ENCODE measurements at regions not wholly inside any gene's neighbourhood (a gene's known extent, or its start where the extent isn't known, plus 50 kb on each side); places are given as distances from the start of the nearest gene placed in this dataset.

DNA sequence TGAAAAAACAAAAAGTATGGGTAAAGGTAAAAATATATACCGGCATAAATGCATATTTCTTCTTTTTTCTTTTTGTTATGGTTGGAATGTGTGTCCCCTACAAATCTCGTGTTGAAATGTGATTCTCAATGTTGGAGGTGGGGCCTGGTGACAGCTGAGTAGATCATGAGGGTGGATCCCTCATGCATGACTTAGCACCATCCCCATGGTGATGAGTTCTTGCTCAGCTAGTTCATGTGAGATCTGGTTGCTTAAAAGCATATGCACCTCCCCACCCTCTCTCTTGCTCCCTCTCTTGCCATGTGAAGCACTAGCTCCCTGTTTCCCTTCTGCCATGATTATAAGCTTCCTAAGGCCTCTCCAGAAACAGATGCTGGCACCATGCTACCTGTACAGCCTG lies 93.3 kb downstream of the HYCC1 start:
- TF ChIP-seq CTCF (IDR thresholded peaks at IDR 0.05) = no peak
- no peak for TF ChIP-seq POLR2A (IDR thresholded peaks at IDR 0.05)

Data from esophagus squamous epithelium (tissue), 4 donors.